H1 (cell line): ENCODE measurements at regions not wholly inside any gene's neighbourhood (a gene's known extent, or its start where the extent isn't known, plus 50 kb on each side); places are given as distances from the start of the nearest gene placed in this dataset.

Experiments used
- CTCF ChIA-PET: fragments of 300-600 bp; sonication (Branson Sonifier 250); formaldehyde crosslinking; loops from one replicate; lab custom pipeline; 2021; ENCODE audit not compliant: partially characterized antibody; lab: Charles Lee
- POLR2A ChIA-PET: fragments of 300-600 bp; sonication (Branson Sonifier 250); formaldehyde crosslinking; loops from one replicate; lab custom pipeline; 2021; ENCODE audit warnings: inconsistent platforms; ENCODE audit not compliant: partially characterized antibody; lab: Charles Lee
- DNase-seq, 2 experiments: peaks; one replicate each; pipeline versions ENCODE4 v3.0.0 to v3.0.0-alpha.2; 2010 to 2022; ENCODE audit warnings: low spot score in 2 of 2, low read depth in 1 of 2, mixed read lengths in 1 of 2
- FAIRE-seq: peaks from 2 replicates; lab custom pipeline; 2011; peaks lifted over from hg19 to GRCh38; lab: Jason Lieb, UNC
- H2AFZ ChIP-seq: 2 replicates; pipeline ENCODE4 v1.8.1; 2012; ENCODE audit warnings: low read length, inconsistent platforms
- H2AK5ac ChIP-seq: 2 replicates; pipeline ENCODE4 v1.6.1; 2013; ENCODE audit warnings: low read depth, low read length
- H2BK120ac ChIP-seq: replicated peaks from 2 replicates; pipeline ENCODE3; 2013; ENCODE audit warnings: low read depth, low read length, inconsistent platforms
- H2BK12ac ChIP-seq: 2 replicates; pipeline ENCODE4 v1.6.1; 2013; ENCODE audit warnings: low read depth, low read length
- H2BK15ac ChIP-seq: 2 replicates; pipeline ENCODE4 v1.6.1; 2013; ENCODE audit warnings: low read length
- H2BK20ac ChIP-seq: 2 replicates; pipeline ENCODE4 v1.6.1; 2013; ENCODE audit warnings: low read length
- H2BK5ac ChIP-seq: 2 replicates; pipeline ENCODE4 v1.6.1; 2013; ENCODE audit warnings: low read depth, low read length
- H3K14ac ChIP-seq: 2 replicates; pipeline ENCODE4 v1.6.1; 2013; ENCODE audit warnings: inconsistent platforms; ENCODE audit not compliant: insufficient read length
- H3K18ac ChIP-seq: 2 replicates; pipeline ENCODE4 v1.6.1; 2013; ENCODE audit warnings: low read length; ENCODE audit errors: extremely low read depth
- H3K23ac ChIP-seq: 2 replicates; pipeline ENCODE4 v1.6.1; 2013; ENCODE audit warnings: inconsistent platforms; ENCODE audit not compliant: insufficient read length
- H3K23me2 ChIP-seq: 2 replicates; pipeline ENCODE4 v1.6.1; 2013; ENCODE audit warnings: low read depth, low read length
- H3K27ac ChIP-seq: 2 replicates; pipeline ENCODE4 v1.6.1; 2011; ENCODE audit warnings: low read depth, low read length, inconsistent platforms
- H3K27me3 ChIP-seq, 4 experiments: replicated peaks in 1 of 4; 1 replicate in 1 of 4; 2 replicates in 3 of 4; pipeline versions ENCODE4 v1.6.1 to v1.8.1; 2011 to 2013; ENCODE audit warnings: low read length in 3 of 4, mild to moderate bottlenecking in 3 of 4, inconsistent platforms in 2 of 4, mixed read lengths in 2 of 4, moderate library complexity in 1 of 4; ENCODE audit not compliant: control insufficient read depth in 3 of 4, insufficient read depth in 3 of 4; ENCODE audit errors: extremely low read depth in 1 of 4
- H3K36me3 ChIP-seq, 4 experiments: 2 replicates each; pipeline versions ENCODE4 v1.6.1 to v1.8.1; 2011 to 2013; ENCODE audit warnings: mild to moderate bottlenecking in 4 of 4, low read length in 3 of 4, moderate library complexity in 2 of 4, control low read depth in 1 of 4, inconsistent platforms in 1 of 4; ENCODE audit not compliant: insufficient read depth in 4 of 4, control insufficient read depth in 2 of 4
- H3K4ac ChIP-seq: replicated peaks from 2 replicates; pipeline ENCODE3; 2013; ENCODE audit warnings: low read length, low read depth, mixed read lengths, inconsistent platforms; ENCODE audit not compliant: insufficient read length
- H3K4me1 ChIP-seq, 4 experiments: replicated peaks in 1 of 4; 1 replicate in 1 of 4; 2 replicates in 3 of 4; pipeline versions ENCODE4 v1.6.1 to v1.8.1; 2011 to 2013; ENCODE audit warnings: low read length in 3 of 4, inconsistent platforms in 2 of 4, mixed read lengths in 1 of 4; ENCODE audit not compliant: insufficient read depth in 4 of 4, control insufficient read depth in 3 of 4
- H3K4me2 ChIP-seq, 2 experiments: 2 replicates each; pipeline versions ENCODE4 v1.6.1 to v1.8.1; 2011 to 2013; ENCODE audit warnings: low read depth in 2 of 2, low read length in 2 of 2, control low read depth in 1 of 2, inconsistent platforms in 1 of 2, mild to moderate bottlenecking in 1 of 2; ENCODE audit not compliant: insufficient read depth in 1 of 2
- H3K4me3 ChIP-seq, 4 experiments: fragments of 200-600, 300-600 bp in 1 of 4; sonication (generic), shearing (Covaris generic), sonication (Bioruptor Twin) in 1 of 4; 2 replicates each; pipeline versions ENCODE4 v1.5.1 to v1.8.1; 2011 to 2016; ENCODE audit warnings: low read length in 4 of 4, low read depth in 3 of 4, control low read depth in 2 of 4, inconsistent platforms in 2 of 4, mild to moderate bottlenecking in 2 of 4, mixed read lengths in 1 of 4, moderate library complexity in 1 of 4; ENCODE audit not compliant: insufficient read depth in 2 of 4; ENCODE audit errors: extremely low read depth in 1 of 4
- H3K56ac ChIP-seq: replicated peaks from 2 replicates; pipeline ENCODE3; 2013; ENCODE audit warnings: low read depth, mild to moderate bottlenecking, mixed read lengths, low read length, inconsistent platforms; ENCODE audit not compliant: insufficient read length
- H3K79me1 ChIP-seq: 2 replicates; pipeline ENCODE4 v1.6.1; 2013; ENCODE audit warnings: low read depth, low read length, control low read depth
- H3K79me2 ChIP-seq, 2 experiments: 2 replicates each; pipeline versions ENCODE4 v1.6.1 to v1.8.1; 2012 to 2013; ENCODE audit warnings: low read length in 2 of 2, mild to moderate bottlenecking in 2 of 2, inconsistent platforms in 1 of 2; ENCODE audit not compliant: insufficient read depth in 2 of 2, control insufficient read depth in 1 of 2
- H3K9ac ChIP-seq, 4 experiments: replicated peaks in 1 of 4; 1 replicate in 1 of 4; 2 replicates in 3 of 4; pipeline versions ENCODE4 v1.6.1 to v1.8.1; 2011 to 2013; ENCODE audit warnings: low read depth in 3 of 4, low read length in 3 of 4, control low read depth in 2 of 4, mild to moderate bottlenecking in 2 of 4, moderate library complexity in 2 of 4, inconsistent platforms in 1 of 4; ENCODE audit errors: extremely low read depth in 1 of 4
- H3K9me3 ChIP-seq, 2 experiments: 2 replicates each; pipeline versions ENCODE4 v1.6.1 to v1.8.1; 2012 to 2013; ENCODE audit warnings: mild to moderate bottlenecking in 2 of 2, moderate library complexity in 2 of 2, control low read depth in 1 of 2, inconsistent platforms in 1 of 2, low read depth in 1 of 2, low read length in 1 of 2, mixed read lengths in 1 of 2; ENCODE audit not compliant: insufficient read depth in 2 of 2
- H4K20me1 ChIP-seq, 2 experiments: replicated peaks in 1 of 2; 2 replicates each; pipeline versions ENCODE3 to v1.8.1; 2011 to 2013; ENCODE audit warnings: inconsistent platforms in 2 of 2, low read length in 2 of 2, mild to moderate bottlenecking in 1 of 2; ENCODE audit not compliant: insufficient read depth in 2 of 2, control insufficient read depth in 1 of 2
- H4K5ac ChIP-seq: 2 replicates; pipeline ENCODE4 v1.6.1; 2013; ENCODE audit warnings: low read length, low read depth, mixed read lengths, inconsistent platforms; ENCODE audit not compliant: insufficient read length
- H4K8ac ChIP-seq: 2 replicates; pipeline ENCODE4 v1.8.0; 2013; ENCODE audit warnings: mild to moderate bottlenecking, moderate library complexity, low read length, inconsistent platforms; ENCODE audit not compliant: insufficient read depth; ENCODE audit errors: extremely low read depth
- H4K91ac ChIP-seq: replicated peaks from 2 replicates; pipeline ENCODE3; 2013; ENCODE audit warnings: low read length, mixed read lengths, inconsistent platforms; ENCODE audit not compliant: insufficient read length
- CEBPB ChIP-seq: IDR thresholded peaks from 2 replicates; pipeline ENCODE4 v1.6.1; 2012; ENCODE audit warnings: low read depth, low read length
- TEAD4 ChIP-seq: IDR thresholded peaks from 2 replicates; pipeline ENCODE4 v1.6.1; 2012; ENCODE audit warnings: low read depth, low read length, inconsistent platforms, mixed read lengths
- ZNF274 ChIP-seq: IDR thresholded peaks from 2 replicates; pipeline ENCODE4 v1.7.0; 2012; ENCODE audit warnings: low read length, borderline replicate concordance; ENCODE audit errors: extremely low read depth
- WGBS, 2 experiments: shearing (Covaris generic) in 1 of 2; methylation state at CpG; one replicate each; pipeline versions ENCODE4 v1.1.6 to v1.1.7; 2013 to 2015; ENCODE audit warnings: low lambda C conversion rate in 2 of 2, mixed read lengths in 2 of 2, inconsistent platforms in 1 of 2, low coverage in 1 of 2, missing lambda C conversion rate in 1 of 2; ENCODE audit not compliant: insufficient replicate concordance in 2 of 2, insufficient coverage in 1 of 2, insufficient read length in 1 of 2; ENCODE audit errors: extremely low coverage in 1 of 2, missing lambda C conversion rate in 1 of 2; 5-methylcytosine and 5-hydroxymethylcytosine counted together

DNA sequence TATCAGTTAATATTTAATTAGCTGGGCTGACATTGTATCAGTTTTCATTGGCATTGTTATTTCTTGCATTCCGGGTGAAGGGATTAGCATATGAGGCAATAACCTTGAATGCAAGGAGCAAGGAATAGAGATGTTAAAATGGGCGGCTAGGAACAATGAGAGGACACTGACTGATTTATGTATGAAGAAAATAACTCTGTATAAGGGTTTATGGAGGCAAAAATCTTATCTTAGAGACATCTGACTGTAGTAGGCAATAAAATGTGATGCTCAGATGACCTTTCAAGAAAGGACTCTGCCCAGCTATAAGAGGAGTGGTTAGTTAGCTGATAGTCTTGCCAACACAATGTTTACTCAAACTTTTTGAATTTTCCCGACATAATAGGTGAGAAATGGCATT is 158.3 kb downstream of the EFHB start:
- no peak overlapping the region for H3K56ac ChIP-seq
- H2AFZ ChIP-seq, result no peak overlapping the region
- POLR2A ChIA-PET, result no interaction called here
- H2AK5ac ChIP-seq, result no peak overlapping the region
- no peak overlapping the region for H3K4me3 ChIP-seq
- no peak overlapping the region for H2BK12ac ChIP-seq
- peaks cover 4 to 9% (median 8%) of the 10 kb centered on the region in 4 experiments; a peak in 4 of 7 replicates for H3K4me1 ChIP-seq
- no peak overlapping the region for H2BK15ac ChIP-seq
- H3K4ac ChIP-seq, result no peak overlapping the region
- no peak overlapping the region for H2BK5ac ChIP-seq
- H3K27ac ChIP-seq, result no peak overlapping the region
- H3K4me2 ChIP-seq, result peak overlapping the region; percentile 39 to 45; a peak in 2 of 4 replicates
- WGBS, 2 experiments, result 31% methylated on average over 3 of the region's 3 CpGs; no CpG with 5 or more reads in 1 of the 2 experiments
- H3K79me2 ChIP-seq, result no peaks in the 10 kb centered on the region
- no peak overlapping the region for H2BK20ac ChIP-seq
- H3K14ac ChIP-seq, result no peak overlapping the region
- H4K5ac ChIP-seq, result no peak overlapping the region
- H4K8ac ChIP-seq, result no peak overlapping the region
- H3K9ac ChIP-seq, result no peak overlapping the region
- H2BK120ac ChIP-seq, result no peak overlapping the region
- H3K23me2 ChIP-seq, result no peaks in the 10 kb centered on the region
- no peaks in the 10 kb centered on the region for H3K27me3 ChIP-seq
- TF ChIP-seq TEAD4, result peak; percentile 39; the same call in 1 of the 2 replicates
- TF ChIP-seq ZNF274, result no peak
- peak; percentile 78 for TF ChIP-seq CEBPB
- no peak overlapping the region for H4K91ac ChIP-seq
- H4K20me1 ChIP-seq, result no peaks in the 10 kb centered on the region
- DNase-seq (no peak), FAIRE-seq (no peak)
- no peaks in the 10 kb centered on the region for H3K79me1 ChIP-seq
- no peak overlapping the region for H3K18ac ChIP-seq
- no peaks in the 10 kb centered on the region for H3K9me3 ChIP-seq
- H3K23ac ChIP-seq, result no peak overlapping the region
- CTCF ChIA-PET, result interaction anchor here (1.4 kb wide), 1 partner anchor 12 kb away, joined by 4 read pairs; no protein-coding TSS in a partner anchor
- no peaks in the 10 kb centered on the region for H3K36me3 ChIP-seq
